Neural crest cell (in vitro differentiated cells): ENCODE measurements at regions not wholly inside any gene's neighbourhood (a gene's known extent, or its start where the extent isn't known, plus 50 kb on each side); places are given as distances from the start of the nearest gene placed in this dataset.

Source experiments
- DNase-seq: peaks from one replicate; pipeline ENCODE4 v3.0.0; 2021; ENCODE audit warnings: low read depth, mixed read lengths, low spot score
- H3K27ac Mint-ChIP-seq: one replicate; pipeline ENCODE4 v1.8.0; 2021; ENCODE audit warnings: mild to moderate bottlenecking, mixed read lengths; ENCODE audit not compliant: unreplicated experiment
- H3K27me3 Mint-ChIP-seq: 2 replicates; pipeline ENCODE4 v1.8.0; 2021; ENCODE audit warnings: low read depth, mild to moderate bottlenecking, mixed read lengths
- H3K36me3 Mint-ChIP-seq: 2 replicates; pipeline ENCODE4 v1.8.0; 2021; ENCODE audit warnings: low read depth, mild to moderate bottlenecking, mixed read lengths
- H3K4me1 Mint-ChIP-seq: 2 replicates; pipeline ENCODE4 v1.8.0; 2021; ENCODE audit warnings: mixed read lengths
- H3K4me3 Mint-ChIP-seq: one replicate; pipeline ENCODE4 v1.8.0; 2021; ENCODE audit warnings: mild to moderate bottlenecking, mixed read lengths
- H3K9me3 Mint-ChIP-seq: 2 replicates; pipeline ENCODE4 v1.8.0; 2021; ENCODE audit warnings: mixed read lengths
- TF ChIP-seq, protein P1 (sequence below): fragments of 200-600 bp; sonication (generic); conservative IDR thresholded peaks from 2 replicates; pipeline ENCODE4 v1.5.0; 2021; ENCODE audit warnings: antibody characterized with exemption, mild to moderate bottlenecking

- no peak overlapping the region for H3K27ac Mint-ChIP-seq
- DNase-seq = no peak
- TF ChIP-seq, protein P1, sequence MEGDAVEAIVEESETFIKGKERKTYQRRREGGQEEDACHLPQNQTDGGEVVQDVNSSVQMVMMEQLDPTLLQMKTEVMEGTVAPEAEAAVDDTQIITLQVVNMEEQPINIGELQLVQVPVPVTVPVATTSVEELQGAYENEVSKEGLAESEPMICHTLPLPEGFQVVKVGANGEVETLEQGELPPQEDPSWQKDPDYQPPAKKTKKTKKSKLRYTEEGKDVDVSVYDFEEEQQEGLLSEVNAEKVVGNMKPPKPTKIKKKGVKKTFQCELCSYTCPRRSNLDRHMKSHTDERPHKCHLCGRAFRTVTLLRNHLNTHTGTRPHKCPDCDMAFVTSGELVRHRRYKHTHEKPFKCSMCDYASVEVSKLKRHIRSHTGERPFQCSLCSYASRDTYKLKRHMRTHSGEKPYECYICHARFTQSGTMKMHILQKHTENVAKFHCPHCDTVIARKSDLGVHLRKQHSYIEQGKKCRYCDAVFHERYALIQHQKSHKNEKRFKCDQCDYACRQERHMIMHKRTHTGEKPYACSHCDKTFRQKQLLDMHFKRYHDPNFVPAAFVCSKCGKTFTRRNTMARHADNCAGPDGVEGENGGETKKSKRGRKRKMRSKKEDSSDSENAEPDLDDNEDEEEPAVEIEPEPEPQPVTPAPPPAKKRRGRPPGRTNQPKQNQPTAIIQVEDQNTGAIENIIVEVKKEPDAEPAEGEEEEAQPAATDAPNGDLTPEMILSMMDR = no peak
- no peak overlapping the region for H3K4me3 Mint-ChIP-seq
- no peaks in the 10 kb centered on the region for H3K27me3 Mint-ChIP-seq
- no peaks in the 10 kb centered on the region for H3K4me1 Mint-ChIP-seq
- no peaks in the 10 kb centered on the region for H3K36me3 Mint-ChIP-seq
- H3K9me3 Mint-ChIP-seq = peaks cover 2% of the 10 kb centered on the region
Measured at GRCh38 chr6:122283884-122284283, 115.6 kb upstream of the HSF2 start.

- Mint-ChIP-seq H3K36me3 (no peaks in the 10 kb centered on the region), H3K4me3 (no peak overlapping the region), H3K27me3 (no peaks in the 10 kb centered on the region), H3K27ac (no peak overlapping the region), H3K9me3 (peaks cover 2% of the 10 kb centered on the region), H3K4me1 (peaks cover under 1% of the 10 kb centered on the region)
- TF ChIP-seq, protein P1 = no peak
- no peak for DNase-seq
Measured at GRCh38 chr6:122284848-122285247, 114.6 kb upstream of the HSF2 start.

DNA sequence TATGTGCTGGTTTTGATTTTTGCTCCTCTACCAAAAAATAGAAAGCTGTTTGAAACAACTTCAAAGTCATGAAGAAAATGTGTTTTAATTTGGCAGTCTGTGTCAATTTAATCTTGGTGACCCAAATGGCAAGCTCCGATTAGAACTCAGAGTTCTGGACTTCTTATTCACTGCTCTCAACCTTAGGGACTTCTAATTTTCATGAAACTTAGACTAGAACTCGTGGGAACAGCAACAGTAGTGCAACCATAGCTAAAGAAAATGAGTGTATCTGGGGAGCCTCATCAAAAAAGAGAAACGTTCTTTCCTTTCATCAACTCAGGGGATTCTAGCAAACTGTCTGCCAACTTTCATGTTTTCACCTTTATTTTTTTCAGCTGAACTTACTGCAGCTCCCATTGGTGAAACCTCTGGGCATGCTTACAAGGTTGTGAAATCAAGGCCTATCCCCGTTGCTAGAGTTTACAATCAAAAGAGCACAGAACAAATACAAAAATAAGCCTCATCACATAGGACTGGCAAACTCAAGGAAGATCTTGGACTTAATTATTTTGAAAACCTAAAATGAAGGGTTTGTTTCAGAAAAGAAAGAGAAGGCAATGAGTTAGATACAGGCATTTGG is 114.0 kb upstream of the HSF2 start:
- TF ChIP-seq, protein P1 = no peak
- DNase-seq = no peak
- Mint-ChIP-seq H3K27ac (no peak overlapping the region), H3K9me3 (peaks cover 2% of the 10 kb centered on the region), H3K27me3 (no peaks in the 10 kb centered on the region), H3K36me3 (no peaks in the 10 kb centered on the region), H3K4me3 (no peak overlapping the region), H3K4me1 (peaks cover 5% of the 10 kb centered on the region)

DNA sequence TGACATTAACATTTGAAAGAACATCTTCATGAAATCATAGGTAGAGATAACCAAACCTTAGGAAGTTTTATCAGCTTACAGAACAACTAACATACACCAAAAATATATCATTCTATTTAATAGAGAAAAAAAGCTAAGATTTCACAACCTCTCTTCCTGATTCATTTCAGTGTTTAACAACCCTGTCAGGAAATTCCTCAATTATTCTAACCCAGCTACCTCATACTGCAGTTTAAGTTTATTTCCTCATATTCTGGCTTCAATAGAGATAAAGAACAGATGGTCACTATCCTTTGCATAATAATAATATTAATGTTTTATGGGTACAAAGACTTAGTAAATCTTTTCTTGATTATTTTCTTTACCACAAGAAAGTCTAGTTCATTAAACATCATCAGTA is 112.9 kb upstream of the HSF2 start:
- Mint-ChIP-seq H3K36me3 (no peaks in the 10 kb centered on the region), H3K4me1 (peaks cover 5% of the 10 kb centered on the region), H3K9me3 (peaks cover 1% of the 10 kb centered on the region), H3K27ac (no peak overlapping the region), H3K4me3 (no peak overlapping the region), H3K27me3 (no peaks in the 10 kb centered on the region)
- TF ChIP-seq, protein P1 = no peak
- DNase-seq = no peak

GRCh38 chr6:122289762-122290539 is 109.5 kb upstream of the HSF2 start:
- H3K27ac Mint-ChIP-seq = no peak overlapping the region
- TF ChIP-seq, protein P1 = peak; percentile 46
- H3K4me3 Mint-ChIP-seq = no peak overlapping the region
- H3K36me3 Mint-ChIP-seq = no peaks in the 10 kb centered on the region
- no peaks in the 10 kb centered on the region for H3K27me3 Mint-ChIP-seq
- H3K4me1 Mint-ChIP-seq = peaks cover 5% of the 10 kb centered on the region
- DNase-seq = no peak
- H3K9me3 Mint-ChIP-seq = no peaks in the 10 kb centered on the region
